ENCODE measurements at regions not wholly inside any gene's neighbourhood (a gene's known extent, or its start where the extent isn't known, plus 50 kb on each side); places are given as distances from the start of the nearest gene placed in this dataset.
"Not testable (repeated sequence)": the region's sequence is repeated elsewhere in the genome, so short reads cannot be mapped to it uniquely, and the experiment has no call there.

DNA sequence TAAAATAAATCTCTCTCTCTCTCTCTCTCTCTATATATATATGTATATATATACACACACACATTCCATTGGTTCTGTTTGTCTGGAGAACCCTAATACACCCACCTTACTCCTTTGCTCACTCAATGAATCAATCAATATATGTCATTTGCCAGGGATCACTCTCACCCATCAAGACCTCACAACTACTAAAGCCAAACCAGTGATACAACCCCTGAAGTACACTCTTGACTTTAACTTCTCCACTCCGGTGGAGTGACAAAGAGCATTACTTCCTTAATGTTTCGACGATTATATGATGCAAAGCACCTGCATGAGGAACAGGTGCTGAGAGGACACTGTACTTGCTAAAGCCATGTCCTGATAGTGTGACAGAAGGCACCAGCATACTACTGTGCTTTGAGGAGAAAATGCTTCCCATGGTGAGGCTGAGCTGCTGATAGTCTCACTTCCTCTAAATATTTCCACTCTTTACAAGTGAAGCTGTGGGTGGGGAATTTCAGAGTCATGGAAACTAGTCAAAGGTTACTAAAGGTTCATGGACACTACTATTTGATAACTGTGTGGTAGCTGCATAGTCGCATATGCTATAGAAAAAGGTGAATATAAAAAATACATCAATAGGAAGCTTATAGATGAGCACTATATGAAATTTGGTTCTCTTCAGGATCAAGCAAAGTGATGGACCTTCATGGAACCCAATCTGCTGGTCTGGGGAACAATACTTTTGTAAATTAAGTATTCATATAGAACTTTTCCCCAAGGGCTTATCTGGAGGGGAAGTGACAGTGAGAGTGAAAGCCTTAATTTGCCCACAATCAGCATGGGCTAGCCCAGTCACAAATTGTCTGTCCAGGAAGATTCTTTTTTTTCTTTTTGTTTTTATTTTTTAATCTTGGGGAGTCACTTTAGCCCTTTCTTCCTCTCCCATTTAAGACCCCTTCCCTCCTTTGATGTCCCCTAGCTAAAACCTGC is 141.9 kb upstream of the NEDD9 start:
- no peak for TF ChIP-seq CTCF (conservative IDR thresholded peaks at IDR 0.05; ENCODE audit: low read length)
- no peak overlapping the region for H3K4me3 ChIP-seq (ENCODE audit: low read length)
- no peak for DNase-seq (ENCODE audit: low read depth)

DNA sequence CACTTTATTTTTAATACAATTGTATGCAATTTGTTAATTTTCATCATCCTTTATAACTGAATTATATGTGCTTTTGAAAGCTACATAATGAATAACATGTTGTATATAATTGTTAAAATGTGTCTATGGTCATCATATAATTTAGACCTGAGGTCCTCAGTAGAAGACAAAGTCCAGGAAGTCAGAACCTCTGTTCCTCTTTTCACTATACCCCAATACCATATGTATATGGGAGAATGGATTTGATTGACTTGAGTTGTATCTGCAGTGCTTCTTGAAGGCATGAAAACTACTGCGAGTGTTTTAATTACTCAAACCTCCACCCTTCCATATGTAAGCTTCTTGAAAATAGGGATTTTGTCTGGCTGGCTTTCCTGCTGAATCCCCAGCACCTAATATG is 140.7 kb upstream of the NEDD9 start:
- TF ChIP-seq CTCF (conservative IDR thresholded peaks at IDR 0.05; ENCODE audit: low read length): no peak

DNA sequence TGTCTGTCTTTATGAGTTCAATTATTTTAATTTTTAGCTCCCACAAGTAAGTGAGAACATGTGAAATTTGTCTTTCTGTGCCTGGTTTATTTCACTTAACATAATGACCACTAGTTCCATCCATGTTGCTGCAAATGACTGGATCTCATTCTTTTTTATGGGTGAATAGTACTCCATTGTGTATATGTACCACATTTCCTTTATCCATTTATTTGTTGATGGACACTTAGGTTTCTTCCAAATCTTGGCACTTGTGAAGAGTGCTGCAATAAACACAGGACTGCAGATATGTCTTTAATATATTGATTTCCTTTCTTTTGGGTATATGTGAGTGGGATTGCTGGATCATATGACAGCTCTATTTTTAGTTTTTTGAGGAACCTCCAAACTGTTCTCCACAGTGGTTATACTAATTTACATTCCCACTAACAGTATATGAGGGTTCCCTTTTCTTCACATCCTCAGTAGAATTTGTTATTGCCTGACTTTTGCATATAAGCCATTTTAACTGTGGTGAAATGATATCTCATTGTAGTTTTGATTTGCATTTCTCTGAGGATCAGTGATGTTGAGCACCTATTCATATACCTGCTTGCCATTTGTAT is 139.8 kb upstream of the NEDD9 start:
- not testable (repeated sequence) for DNase-seq (ENCODE audit: low read depth); H3K4me3 ChIP-seq (ENCODE audit: low read length)

More for the DNA sequence above, 140.7 kb upstream of the NEDD9 start:
- no peak overlapping the region for H3K4me3 ChIP-seq (ENCODE audit: low read length)
- no peak for DNase-seq (ENCODE audit: low read depth)

- no peak for TF ChIP-seq CTCF (conservative IDR thresholded peaks at IDR 0.05; ENCODE audit: low read length)
- H3K4me3 ChIP-seq (ENCODE audit: low read length): no peak overlapping the region
- DNase-seq (ENCODE audit: low read depth): no peak
Observed at GRCh38 chr6:11370191-11371018, 137.9 kb upstream of the NEDD9 start.

DNA sequence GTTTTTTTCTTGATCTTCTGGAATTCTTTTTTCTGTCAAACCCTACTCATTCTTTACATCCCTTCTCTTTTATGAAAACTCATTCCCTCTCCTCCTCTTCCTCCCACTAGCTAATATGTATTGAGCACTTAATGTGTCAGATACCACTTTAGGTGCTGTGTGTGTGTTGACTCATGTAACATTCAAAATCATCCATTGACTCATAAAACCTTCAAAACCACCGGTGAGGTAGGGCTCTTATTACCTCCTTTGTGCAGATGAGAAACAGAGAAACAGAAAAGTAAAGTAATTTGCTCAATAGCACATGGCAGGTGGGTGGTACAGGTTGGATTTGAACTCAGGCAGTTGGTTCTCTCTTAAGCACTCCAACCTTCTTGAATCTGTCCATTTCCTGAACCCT is 136.3 kb upstream of the NEDD9 start:
- H3K4me3 ChIP-seq (ENCODE audit: low read length): no peak overlapping the region
- no peak for TF ChIP-seq CTCF (conservative IDR thresholded peaks at IDR 0.05; ENCODE audit: low read length)
- DNase-seq (ENCODE audit: low read depth): no peak

DNA sequence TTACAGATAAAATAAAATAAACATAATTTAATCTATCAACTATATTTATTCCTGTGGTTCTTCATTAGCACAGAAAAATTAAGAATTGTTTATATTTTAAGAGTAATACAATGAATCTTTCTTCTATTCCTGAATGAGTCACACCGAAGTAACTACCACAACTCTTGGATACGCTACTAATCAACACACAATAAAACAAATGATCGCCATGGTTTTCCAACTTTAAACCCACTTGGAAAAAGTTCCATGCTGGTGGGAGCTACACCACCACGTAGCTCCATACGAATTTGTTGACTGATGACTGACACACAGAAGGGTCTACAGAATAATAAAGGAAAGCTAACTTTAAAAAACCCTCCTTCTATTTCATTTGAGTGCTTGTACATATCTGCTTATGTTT is 135.8 kb upstream of the NEDD9 start:
- TF ChIP-seq CTCF (conservative IDR thresholded peaks at IDR 0.05; ENCODE audit: low read length): no peak
- H3K4me3 ChIP-seq (ENCODE audit: low read length): no peak overlapping the region
- DNase-seq (ENCODE audit: low read depth): no peak

GRCh38 chr6:11367638-11368199 is 135.3 kb upstream of the NEDD9 start:
- no peak for TF ChIP-seq CTCF (conservative IDR thresholded peaks at IDR 0.05; ENCODE audit: low read length)
- DNase-seq (ENCODE audit: low read depth): no peak
- H3K4me3 ChIP-seq (ENCODE audit: low read length): no peak overlapping the region
